Keratinocyte (primary cell): ENCODE measurements at regions not wholly inside any gene's neighbourhood (a gene's known extent, or its start where the extent isn't known, plus 50 kb on each side); places are given as distances from the start of the nearest gene placed in this dataset.

Source experiments
- DNase-seq: peaks from one replicate; pipeline ENCODE4 v3.0.0-alpha.2; 2011; ENCODE audit warnings: low read depth, missing footprints, low spot score
- FAIRE-seq: peaks from 2 replicates; lab custom pipeline; 2011; peaks lifted over from hg19 to GRCh38; lab: Jason Lieb, UNC
- H2AFZ ChIP-seq: 2 replicates; pipeline ENCODE4 v1.6.0; 2012; ENCODE audit warnings: low read length, control low read depth, inconsistent platforms; ENCODE audit not compliant: control insufficient read depth
- H3K27ac ChIP-seq: 2 replicates; pipeline ENCODE4 v1.5.1; 2011; ENCODE audit warnings: low read length; ENCODE audit not compliant: control insufficient read depth, insufficient read depth
- H3K27me3 ChIP-seq: 3 replicates; pipeline ENCODE4 v1.6.0; 2011; ENCODE audit warnings: low read length; ENCODE audit not compliant: control insufficient read depth, insufficient read depth; ENCODE audit errors: extremely low read depth
- H3K36me3 ChIP-seq, 2 experiments: 2 replicates in 1 of 2; 3 replicates in 1 of 2; pipeline ENCODE4 v1.5.1; 2011; ENCODE audit warnings: low read length in 2 of 2, mild to moderate bottlenecking in 1 of 2; ENCODE audit not compliant: control insufficient read depth in 2 of 2, insufficient read depth in 2 of 2; ENCODE audit errors: extremely low read depth in 1 of 2
- H3K4me1 ChIP-seq: 3 replicates; pipeline ENCODE4 v1.5.1; 2011; ENCODE audit warnings: low read length; ENCODE audit not compliant: control insufficient read depth, insufficient read depth; ENCODE audit errors: extremely low read depth
- H3K4me2 ChIP-seq: 3 replicates; pipeline ENCODE4 v1.6.0; 2011; ENCODE audit warnings: low read depth, low read length; ENCODE audit not compliant: control insufficient read depth, insufficient read depth; ENCODE audit errors: extremely low read depth
- H3K4me3 ChIP-seq, 3 experiments: fragments of 200-600 bp in 1 of 3; sonication (generic) in 1 of 3; 2 replicates in 2 of 3; 3 replicates in 1 of 3; pipeline ENCODE4 v1.5.1; 2011 to 2016; ENCODE audit warnings: low read length in 3 of 3, mild to moderate bottlenecking in 3 of 3, control low read depth in 2 of 3, inconsistent platforms in 1 of 3, low read depth in 1 of 3, mixed read lengths in 1 of 3, mixed run types in 1 of 3, moderate library complexity in 1 of 3; ENCODE audit not compliant: control insufficient read depth in 2 of 3, insufficient read depth in 2 of 3; ENCODE audit errors: extremely low read depth in 1 of 3
- H3K79me2 ChIP-seq: 2 replicates; pipeline ENCODE4 v1.6.0; 2012; ENCODE audit warnings: low read length; ENCODE audit not compliant: control insufficient read depth, insufficient read depth
- H3K9ac ChIP-seq: 3 replicates; pipeline ENCODE4 v1.6.0; 2011; ENCODE audit warnings: low read length; ENCODE audit not compliant: control insufficient read depth, insufficient read depth; ENCODE audit errors: extremely low read depth
- H3K9me1 ChIP-seq: 3 replicates; pipeline ENCODE4 v1.6.0; 2011; ENCODE audit warnings: low read length; ENCODE audit not compliant: control insufficient read depth, insufficient read depth; ENCODE audit errors: extremely low read depth
- H3K9me3 ChIP-seq: 2 replicates; pipeline ENCODE4 v1.5.1; 2012; ENCODE audit warnings: low read depth, low read length; ENCODE audit not compliant: control insufficient read depth
- H4K20me1 ChIP-seq: 3 replicates; pipeline ENCODE4 v1.6.0; 2011; ENCODE audit warnings: low read length; ENCODE audit not compliant: control insufficient read depth, insufficient read depth; ENCODE audit errors: extremely low read depth
- CTCF ChIP-seq, 3 experiments: IDR thresholded peaks in 1 of 3; conservative IDR thresholded peaks in 1 of 3; optimal IDR thresholded peaks in 1 of 3; 2 replicates in 2 of 3; 3 replicates in 1 of 3; pipeline versions ENCODE3 to v1.5.1; 2011; ENCODE audit warnings: low read length in 3 of 3, mild to moderate bottlenecking in 3 of 3, moderate library complexity in 2 of 3, control low read depth in 1 of 3, inconsistent platforms in 1 of 3; ENCODE audit not compliant: insufficient read depth in 2 of 3; ENCODE audit errors: extremely low read depth in 1 of 3
- EZH2 ChIP-seq: IDR thresholded peaks from one replicate; pipeline ENCODE4 v1.6.1; 2012; ENCODE audit warnings: inconsistent platforms, mild to moderate bottlenecking, low read length, moderate library complexity
- dilution Hi-C: fragments of 300-500 bp; cut with MboI; formaldehyde crosslinking; loops from one replicate; pipeline ENCODE4 v1.7.0; 2020; ENCODE audit warnings: low sequenced_read_pairs; ENCODE audit not compliant: extremely low pct_ligation_motif_present

GRCh38 chr11:91446267-91446666, 778.4 kb upstream of the FAT3 start:
- no peak overlapping the region for H3K9ac ChIP-seq
- no peaks in the 10 kb centered on the region for H3K9me1 ChIP-seq
- dilution Hi-C loops: no loop called here
- no peaks in the 10 kb centered on the region for H3K36me3 ChIP-seq
- H3K4me1 ChIP-seq: no peaks in the 10 kb centered on the region
- no peak overlapping the region for H3K4me3 ChIP-seq
- H3K27me3 ChIP-seq: no peaks in the 10 kb centered on the region
- DNase-seq (no peak), FAIRE-seq (no peak)
- no peak overlapping the region for H3K4me2 ChIP-seq
- H3K79me2 ChIP-seq: no peaks in the 10 kb centered on the region
- H3K9me3 ChIP-seq: no peaks in the 10 kb centered on the region
- H4K20me1 ChIP-seq: no peaks in the 10 kb centered on the region
- TF ChIP-seq EZH2 (no peak), CTCF (optimal IDR thresholded peaks at IDR 0.05 in 1 of 3, IDR thresholded peaks at IDR 0.05 in 1 of 3, conservative IDR thresholded peaks at IDR 0.05 in 1 of 3; ENCODE audit: extremely low read depth in 1 of 3, insufficient read depth in 2 of 3, low read length in 3 of 3) (no peak)
- H3K27ac ChIP-seq: no peak overlapping the region
- no peak overlapping the region for H2AFZ ChIP-seq

- Histone ChIP-seq H3K9me1 (no peaks in the 10 kb centered on the region), H3K27me3 (no peaks in the 10 kb centered on the region), H3K9me3 (no peaks in the 10 kb centered on the region), H3K4me3 (no peak overlapping the region), H3K4me2 (no peak overlapping the region), H3K36me3 (no peaks in the 10 kb centered on the region), H2AFZ (no peak overlapping the region), H4K20me1 (no peaks in the 10 kb centered on the region), H3K79me2 (no peaks in the 10 kb centered on the region), H3K9ac (no peak overlapping the region), H3K27ac (no peak overlapping the region), H3K4me1 (no peaks in the 10 kb centered on the region)
- dilution Hi-C loops: no loop called here
- no peak for TF ChIP-seq EZH2
- TF ChIP-seq CTCF (optimal IDR thresholded peaks at IDR 0.05 in 1 of 3, IDR thresholded peaks at IDR 0.05 in 1 of 3, conservative IDR thresholded peaks at IDR 0.05 in 1 of 3; ENCODE audit: extremely low read depth in 1 of 3, insufficient read depth in 2 of 3, low read length in 3 of 3): no peak
- FAIRE-seq (no peak), DNase-seq (no peak)
Observed at GRCh38 chr11:91435694-91436395, 788.8 kb upstream of the FAT3 start.
